Stimulated activated CD8-positive, alpha-beta memory T cell treated with anti-CD3 and anti-CD28 coated beads, Interleukin-12 subunit alpha, Interleukin-12 subunit beta, amount 100 ng/mL, for 1 hour (primary cell): ENCODE measurements at regions not wholly inside any gene's neighbourhood (a gene's known extent, or its start where the extent isn't known, plus 50 kb on each side); places are given as distances from the start of the nearest gene placed in this dataset.

Experiments used
- DNase-seq: peaks from one replicate; pipeline ENCODE4 v3.0.0-alpha.2; 2020; ENCODE audit warnings: low read depth

DNA sequence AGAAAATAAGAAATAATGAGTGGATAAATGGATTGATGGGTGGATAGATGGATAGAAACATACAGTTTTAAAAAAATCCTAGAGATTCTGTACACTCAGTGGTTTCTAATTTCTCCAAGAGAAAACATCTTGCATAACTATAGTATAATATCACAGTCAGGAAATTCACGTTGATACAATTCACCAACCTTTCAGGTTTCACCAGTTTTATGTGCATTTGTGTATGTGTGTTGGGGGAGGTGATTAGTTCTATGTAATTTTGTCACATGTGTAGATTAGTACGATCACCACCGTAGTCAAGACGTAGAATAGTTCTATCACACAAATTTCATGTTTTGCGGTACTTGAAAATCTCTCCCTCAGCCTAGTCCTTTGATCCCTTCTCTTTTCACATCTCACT lies 288.2 kb upstream of the LRATD1 start:
- DNase-seq: no peak

DNA sequence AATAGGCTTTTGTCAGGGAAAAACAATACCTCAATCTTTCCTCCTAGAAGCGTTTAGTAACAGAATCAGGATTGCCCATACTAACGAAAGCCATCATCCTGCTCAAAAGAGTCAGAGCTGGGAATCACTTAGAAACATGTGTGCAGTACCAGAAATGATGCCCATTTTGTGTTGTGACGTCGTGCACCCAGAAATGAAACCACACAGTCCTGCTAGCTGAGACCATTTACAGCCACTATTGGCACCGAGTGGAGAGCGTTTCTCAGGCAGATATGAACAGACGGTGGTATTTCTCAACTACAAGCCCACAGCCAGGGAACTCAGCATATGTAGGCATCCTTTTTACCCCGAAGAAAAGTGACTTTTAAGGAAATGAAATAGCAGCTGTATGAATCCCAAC lies 284.3 kb upstream of the LRATD1 start:
- DNase-seq: no peak

DNA sequence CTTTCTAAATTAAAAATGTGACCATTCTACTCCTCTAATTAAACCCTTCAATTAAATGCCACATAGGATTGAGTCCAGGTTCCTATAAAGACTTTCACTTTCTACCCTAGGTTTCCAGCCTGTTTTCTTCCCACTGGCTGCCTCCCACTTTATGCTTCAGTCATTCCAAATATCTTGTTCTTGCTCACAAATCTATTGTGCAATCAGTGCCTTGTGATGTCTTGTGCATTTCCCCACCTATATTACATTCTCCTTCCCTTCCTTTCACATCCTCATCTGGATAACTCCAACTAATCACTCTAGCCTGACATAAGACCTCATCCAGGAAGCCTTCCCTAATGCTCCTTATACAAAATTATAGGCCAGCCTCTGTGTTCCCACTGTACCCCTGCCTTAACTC lies 281.7 kb upstream of the LRATD1 start:
- DNase-seq: no peak

DNA sequence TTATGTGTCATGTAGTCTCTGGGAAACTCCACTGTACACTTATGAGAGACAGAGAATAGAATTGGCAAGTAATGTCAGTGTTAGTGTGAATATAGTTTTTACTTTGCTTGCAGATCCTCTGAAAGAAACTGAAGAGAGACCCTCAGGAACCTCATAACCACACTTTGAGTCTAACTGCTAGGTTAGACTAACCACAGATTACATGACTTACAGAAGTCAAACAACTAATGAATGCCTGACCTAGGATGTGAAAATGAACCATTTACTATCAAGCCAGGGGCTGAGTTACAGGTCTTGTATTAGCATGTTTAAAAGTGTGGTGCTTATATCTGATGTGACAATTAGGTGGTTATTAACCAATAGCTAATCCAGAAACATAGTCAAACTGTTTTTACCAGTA lies 280.4 kb upstream of the LRATD1 start:
- DNase-seq: no peak

DNA sequence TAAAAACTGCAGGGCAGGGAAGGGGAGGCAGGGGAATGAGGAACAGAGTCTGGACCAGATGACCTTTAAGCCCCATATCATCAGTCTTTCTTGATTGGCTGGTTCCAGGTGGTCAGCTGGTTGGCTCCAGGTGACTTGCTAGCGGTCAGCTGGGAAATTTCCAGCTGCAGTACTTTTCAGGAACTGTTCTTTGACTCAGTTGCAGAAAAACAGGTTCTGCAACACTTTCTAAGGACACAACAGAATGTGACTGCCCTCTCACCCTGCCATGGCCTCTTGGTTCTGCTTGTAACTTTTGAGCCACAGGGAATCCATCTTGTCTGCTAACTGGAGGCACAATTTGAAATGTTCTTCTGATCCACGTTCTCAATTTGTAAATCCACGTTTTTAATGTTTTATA lies 278.3 kb upstream of the LRATD1 start:
- no peak for DNase-seq

DNA sequence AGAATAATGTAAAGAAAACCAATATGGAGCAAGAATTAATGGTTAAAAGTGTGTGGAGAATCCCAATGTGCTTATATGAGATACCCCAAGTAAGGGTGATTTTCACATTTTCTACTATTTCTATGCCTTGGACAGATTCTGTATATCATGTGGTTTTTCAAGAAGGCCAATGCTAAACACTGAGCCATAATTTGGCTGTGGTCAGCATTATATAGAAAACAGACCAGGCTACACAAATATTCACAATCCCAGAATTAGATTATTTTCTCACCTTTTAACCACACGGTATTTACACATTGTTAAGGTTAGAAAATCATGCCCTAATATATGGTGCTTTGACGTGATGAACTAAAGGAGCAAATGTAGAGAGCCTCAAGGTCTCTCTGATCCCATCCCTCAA lies 277.4 kb upstream of the LRATD1 start:
- no peak for DNase-seq

DNA sequence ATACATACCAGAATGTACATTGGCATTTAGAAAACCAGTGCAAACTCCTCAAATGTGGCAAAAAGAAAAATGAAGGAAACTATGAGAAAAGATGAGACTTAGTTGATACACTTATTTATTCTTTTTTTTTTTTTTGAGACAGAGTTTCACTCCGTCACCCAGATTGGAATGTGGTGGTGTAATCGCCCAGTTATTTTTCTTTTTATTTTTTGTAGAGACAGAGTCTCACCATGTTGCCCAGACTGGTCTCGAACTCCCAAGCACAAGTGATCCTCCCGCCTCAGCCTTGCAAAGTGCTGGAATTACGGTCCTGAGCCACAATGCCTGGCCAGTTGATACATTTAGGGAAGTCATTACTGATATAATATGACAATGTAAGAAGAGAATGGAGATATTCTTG lies 274.2 kb upstream of the LRATD1 start:
- no peak for DNase-seq

DNA sequence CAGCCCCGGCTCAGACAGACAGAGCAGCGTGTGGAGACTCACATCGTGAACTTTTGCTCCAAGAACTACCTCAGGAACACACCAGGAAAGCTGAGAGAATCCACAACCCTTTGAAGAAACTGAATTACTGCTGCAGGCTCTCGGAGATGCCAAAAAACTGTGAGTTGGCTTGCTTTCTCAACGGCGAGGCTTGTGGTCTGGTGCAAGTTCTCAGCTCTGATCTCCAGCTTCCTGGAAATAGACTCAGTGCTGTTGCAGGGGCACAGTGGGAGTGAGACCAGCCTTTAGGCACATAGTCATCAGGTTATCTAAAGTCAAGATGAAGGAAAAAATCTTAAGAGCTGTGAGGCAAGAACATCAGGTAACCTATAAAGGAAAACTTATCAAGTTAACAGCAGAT lies 273.7 kb upstream of the LRATD1 start:
- DNase-seq: no peak

DNA sequence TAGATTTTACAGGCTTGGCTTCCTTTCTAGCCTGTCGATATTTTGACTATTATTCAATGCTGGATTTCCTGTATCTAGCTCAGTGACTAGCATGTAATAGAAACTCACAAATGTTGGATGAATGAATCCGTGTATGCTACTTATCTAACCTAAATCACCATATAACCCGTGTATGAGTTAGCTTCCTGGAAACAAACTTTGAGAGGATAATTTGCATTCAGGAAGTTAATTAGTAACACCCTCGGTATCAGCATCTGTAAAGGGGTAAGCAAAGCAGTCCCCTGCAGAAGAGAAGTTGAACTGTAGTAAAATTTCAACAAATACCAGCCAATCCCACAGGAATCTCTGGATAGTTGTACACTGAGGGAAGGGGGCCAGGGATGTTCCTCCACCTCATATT lies 269.4 kb upstream of the LRATD1 start:
- no peak for DNase-seq

DNA sequence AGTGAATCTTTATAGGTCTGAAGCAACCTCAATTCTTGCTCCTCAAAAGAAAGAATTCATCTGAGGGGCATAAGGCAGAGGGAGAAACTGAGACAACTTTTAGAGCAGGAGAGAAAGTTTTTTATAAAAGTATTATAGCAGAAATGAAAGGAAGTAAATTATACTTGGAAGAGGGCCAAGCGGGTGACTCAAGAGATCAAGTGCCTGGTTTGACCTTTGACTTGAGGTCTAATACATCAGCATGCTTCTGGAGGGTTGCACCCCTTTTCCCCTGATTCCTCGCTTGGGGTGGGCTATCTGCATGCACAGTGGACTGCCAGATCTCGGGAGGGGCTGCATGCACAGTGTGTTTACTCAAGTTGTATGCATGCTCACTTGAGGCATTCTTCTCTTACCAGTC lies 268.5 kb upstream of the LRATD1 start:
- no peak for DNase-seq

DNA sequence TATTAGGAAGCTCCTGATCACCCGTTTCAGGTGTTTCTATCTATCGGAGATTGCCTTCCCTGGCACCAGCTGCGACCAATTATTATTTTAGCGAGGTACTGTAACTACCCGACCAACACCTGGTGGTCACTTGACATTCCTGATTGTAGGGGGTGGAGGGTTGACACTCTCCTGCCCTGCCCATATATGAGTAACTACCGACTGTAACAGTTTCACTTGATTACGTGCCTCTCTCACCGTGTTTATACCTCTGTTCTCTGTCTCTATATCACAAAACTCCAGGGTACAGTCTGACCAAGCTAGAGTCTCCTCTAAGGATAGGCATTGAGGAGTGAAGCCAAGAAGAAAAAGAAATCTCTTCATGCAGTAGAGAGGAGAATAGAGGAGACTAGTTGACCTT lies 268.0 kb upstream of the LRATD1 start:
- DNase-seq: no peak

DNA sequence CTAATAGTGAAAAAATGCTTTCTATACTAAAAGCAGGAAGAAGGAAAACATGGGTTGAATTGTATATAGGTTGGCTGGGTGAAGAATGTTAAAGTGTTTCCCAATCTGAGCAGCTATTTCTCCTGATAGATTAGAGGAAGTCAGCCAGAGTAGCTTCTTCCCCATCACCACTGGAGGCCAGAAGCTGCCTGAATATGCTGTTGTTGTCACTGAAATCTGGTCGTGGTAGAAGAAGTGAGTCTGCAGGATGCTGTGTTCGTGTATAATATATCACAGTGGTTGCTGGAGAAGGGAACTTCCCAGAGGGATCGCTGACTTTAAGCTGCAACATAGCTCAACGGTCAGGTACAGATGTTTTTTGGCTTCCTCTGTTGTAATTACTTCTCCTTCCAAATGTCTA lies 247.5 kb upstream of the LRATD1 start:
- no peak for DNase-seq

DNA sequence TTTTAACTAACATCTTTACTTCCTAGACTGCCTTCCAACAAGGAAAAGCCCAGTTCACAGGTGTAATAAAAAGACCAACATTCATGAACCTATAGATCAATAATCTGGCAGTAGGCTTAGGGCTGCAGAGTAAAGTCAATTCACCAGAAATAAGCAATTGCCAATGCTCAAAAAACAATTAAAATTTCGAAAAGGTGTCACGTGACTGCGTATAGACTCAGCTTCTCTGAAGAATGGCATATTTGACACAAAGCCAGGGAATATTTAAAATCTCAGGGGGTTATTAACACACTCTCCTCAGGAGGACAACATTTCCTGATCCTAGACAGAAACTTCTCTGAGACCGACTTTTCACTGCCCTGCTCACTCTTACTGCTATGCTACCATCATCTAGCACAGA lies 245.2 kb upstream of the LRATD1 start:
- no peak for DNase-seq

DNA sequence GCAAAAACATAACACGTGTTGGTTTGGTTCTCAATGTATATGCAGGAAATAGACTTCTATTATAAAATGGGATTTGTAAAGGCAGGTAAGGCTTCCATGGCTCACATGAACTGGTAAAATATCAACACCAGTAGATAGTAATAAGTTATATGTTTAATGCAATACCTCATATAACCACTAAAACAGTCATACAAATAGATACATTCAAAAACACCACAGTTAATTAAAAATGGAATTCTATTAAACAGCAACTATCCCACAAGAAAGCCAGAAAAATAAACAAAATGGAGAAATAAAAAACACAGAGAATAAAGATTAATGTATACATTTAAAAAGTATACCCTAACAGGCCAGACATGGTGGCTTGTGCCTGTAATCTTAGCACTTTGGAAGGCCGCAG lies 243.8 kb upstream of the LRATD1 start:
- no peak for DNase-seq

DNA sequence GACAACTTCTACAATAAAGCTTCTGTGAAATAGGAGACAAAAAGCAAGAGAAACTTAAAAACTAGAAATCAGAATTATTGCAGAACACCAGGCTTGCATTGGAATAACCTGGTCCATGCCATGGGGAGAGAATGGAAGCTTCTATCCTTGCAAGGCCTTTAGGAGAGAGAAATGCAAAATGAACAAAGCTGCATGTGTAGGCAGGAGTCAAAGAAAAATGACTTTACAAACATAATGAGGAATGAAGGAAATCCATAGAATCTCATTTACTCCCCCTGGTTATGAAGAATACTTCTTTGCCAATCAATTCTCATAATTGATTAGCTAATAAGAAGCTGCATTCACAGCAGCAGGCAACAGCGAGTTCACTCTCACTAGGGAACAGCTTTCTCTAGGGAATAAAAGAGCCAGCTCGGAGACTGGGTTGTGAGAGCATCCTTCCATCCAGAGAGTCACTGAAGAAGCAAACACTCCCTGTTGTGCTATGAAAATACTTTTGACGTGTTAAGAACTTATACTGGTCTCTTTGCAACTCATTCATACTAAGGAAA lies 235.9 kb upstream of the LRATD1 start:
- no peak for DNase-seq

DNA sequence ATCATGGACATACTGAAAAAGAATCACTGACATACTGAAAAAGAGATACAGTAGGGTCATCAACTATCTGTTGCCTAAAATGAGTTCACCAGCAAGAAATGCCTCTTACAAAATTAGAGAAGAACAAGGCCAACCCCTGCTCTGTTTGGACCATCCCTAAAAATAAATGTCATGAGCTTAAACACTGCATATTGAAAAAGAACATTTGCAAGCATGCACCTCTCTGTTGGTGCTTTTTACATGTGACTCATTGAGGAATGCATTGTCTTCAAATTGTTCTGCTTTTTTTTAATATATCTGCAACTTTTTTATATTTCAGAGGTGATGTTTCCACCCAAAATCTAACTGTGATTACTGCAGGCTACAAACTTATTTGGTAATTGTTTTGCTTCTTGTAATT lies 233.9 kb upstream of the LRATD1 start:
- DNase-seq: no peak

DNA sequence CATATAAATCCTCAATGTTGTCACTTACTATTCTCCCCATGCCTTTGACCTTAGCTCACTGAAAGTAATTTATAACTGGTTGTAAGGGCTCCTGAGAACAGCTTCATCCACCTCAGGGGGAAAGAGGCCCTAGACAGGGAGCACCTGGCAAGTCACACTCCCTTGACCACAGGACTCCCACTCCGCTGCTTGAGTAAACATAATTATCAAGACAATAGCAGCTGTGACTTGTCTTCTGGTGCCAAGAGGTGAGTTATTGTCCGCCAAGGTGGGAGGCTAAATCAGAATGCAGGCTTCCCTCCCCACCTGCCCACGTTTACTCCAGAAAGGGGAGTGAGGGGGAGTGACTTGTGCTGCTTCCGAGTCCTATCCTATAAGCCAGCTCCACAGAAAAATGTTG lies 230.6 kb upstream of the LRATD1 start:
- DNase-seq: no peak

DNA sequence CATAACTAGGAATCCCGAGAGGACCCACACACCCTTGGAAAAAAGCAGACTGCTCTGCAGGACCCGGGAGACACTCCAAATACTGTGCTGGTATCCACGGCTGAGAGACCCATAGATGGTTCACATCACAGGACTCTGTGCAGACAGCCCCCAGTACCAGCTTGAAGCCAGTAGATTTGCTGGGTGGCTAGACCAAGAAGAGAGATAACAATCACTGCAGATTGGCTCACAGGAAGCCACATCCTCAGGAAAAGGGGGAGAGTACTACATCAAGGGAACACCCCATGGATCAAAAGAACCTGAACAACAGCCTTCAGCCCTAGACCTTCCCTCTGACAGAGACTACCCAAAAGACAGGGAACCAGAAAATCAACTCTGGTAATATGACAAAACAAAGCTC lies 223.8 kb upstream of the LRATD1 start:
- DNase-seq: no peak

DNA sequence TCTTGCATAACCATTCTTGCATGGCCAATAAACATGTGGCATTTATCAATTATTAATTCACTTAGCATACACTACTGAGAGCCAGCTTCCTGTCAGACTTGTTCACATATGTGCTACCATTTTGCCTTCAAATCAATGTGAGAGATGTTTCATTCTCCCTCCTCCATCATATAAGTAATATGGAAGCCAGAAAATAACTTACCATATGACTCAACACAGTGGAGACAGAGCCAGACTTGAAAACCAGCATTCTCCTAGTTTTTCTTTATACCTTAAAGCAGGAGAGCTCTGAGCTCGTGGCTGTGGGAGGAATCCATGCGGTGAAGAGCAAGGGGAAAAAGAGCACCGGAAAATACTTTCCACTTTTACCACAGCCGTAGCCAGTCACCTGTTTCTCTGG lies 215.0 kb upstream of the LRATD1 start:
- no peak for DNase-seq

DNA sequence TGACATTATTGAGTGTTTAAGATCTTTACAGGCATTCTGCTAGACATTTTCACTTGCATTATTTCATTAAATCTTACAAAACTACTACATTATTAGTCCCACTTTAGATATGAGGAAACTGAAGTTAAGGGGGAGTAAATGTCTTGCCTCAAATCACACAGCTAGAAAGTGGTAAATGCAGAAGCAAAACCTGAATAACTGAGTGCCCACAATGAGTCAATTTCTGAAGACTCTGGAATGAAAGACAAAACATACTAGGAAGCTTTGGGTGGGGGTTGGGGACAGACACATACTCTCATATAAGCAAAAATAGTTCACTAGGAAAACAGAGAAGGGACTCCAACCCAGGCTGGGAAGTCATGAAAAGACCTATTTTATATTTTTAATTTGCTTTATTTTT lies 214.4 kb upstream of the LRATD1 start:
- DNase-seq: no peak

DNA sequence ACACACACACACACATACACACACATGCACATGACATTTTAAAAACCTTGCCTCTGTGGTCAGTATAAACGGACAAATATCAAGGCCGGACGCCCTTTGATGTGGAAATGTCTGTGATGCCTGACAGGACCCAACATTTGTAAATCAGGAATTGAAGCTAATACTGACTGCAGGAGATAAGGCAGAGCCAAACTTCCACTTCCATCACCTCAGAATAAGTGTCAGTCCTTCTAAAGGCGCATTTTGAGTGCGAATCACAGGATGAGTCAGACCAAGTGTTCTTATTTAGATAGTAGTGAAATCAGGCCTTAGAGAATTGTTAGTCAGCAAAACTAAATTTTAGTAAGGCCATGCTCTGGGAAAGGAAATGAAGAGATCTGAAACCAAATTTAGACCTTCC lies 211.7 kb upstream of the LRATD1 start:
- DNase-seq: no peak

DNA sequence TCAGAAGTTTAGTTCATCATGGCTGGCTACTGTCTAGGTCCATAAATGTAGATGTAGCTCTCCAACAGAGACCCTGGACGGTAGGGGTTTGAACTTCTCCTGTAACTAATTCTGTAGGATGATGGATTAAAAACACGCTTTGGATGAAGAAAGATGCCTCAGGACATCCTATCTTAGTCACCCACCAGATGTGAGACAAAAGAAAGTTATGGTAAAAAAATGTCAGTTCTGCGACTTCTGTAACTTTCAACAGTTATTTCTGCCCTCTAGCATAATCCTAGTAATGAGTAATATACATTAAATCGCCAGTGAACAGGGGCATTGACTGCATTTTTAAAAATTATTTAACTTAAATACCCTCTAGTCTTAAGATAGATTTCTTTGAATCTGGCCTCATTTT lies 210.1 kb upstream of the LRATD1 start:
- no peak for DNase-seq

DNA sequence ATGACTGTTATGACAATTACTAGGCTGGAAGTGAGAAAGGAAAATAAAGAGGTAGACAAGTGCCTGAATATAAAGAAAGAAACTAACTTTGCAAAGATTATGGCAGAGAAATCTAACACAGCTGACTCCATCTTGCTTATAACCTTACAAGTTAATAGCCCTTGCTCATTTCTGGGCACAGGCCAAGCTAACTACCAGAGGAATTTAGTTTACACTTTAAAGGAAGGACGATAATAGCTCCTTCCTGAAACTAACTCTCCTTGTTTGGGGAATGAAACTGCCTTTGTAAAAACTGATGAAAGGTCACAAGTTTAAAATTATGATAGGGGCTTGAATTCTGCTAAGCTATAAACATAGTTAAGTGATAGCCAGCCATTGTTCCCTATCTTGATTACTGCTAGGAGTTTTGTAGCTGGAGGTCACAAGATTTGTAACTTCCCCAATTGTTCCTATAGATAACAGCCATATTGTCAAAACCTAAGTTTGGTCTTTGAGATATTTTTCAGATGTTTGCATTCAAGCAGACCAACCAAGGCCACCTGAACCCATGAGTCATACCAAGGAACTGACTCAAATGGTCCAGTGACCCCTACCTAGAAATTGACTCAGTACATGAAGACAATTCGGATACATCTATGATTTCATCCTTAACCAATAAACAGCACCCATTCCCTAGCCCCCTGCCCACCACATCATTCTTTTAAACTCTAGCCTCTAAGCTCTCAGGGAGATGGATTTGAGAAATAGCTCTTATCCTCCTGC lies 209.2 kb upstream of the LRATD1 start:
- DNase-seq: no peak
